ENCODE measurements at regions not wholly inside any gene's neighbourhood (a gene's known extent, or its start where the extent isn't known, plus 50 kb on each side); places are given as distances from the start of the nearest gene placed in this dataset.

DNA sequence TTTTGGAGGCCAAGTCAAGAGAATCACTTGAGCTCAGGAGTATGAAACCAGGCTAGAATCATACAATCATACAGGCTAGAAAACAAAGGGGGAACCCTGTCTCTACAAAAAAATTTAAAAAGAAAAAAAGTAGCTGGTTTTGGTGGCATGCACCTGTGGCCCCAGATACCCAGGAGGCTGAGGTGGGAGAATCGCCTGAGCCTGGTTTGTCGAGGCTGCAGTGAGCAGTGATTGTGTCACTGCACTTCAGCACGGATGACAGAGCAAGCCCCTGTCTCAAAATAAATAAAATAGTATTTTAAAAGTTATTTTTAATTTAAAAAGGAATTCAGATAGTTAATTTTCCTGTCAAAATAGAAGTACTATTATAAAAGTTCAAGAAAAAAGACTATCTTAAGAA, 369.1 kb upstream of the SLITRK5 start:
- ATAC-seq (no peak), DNase-seq (ENCODE audit: low spot score) (no peak)
- H3K27me3 Mint-ChIP-seq (ENCODE audit: low read depth): no peaks in the 10 kb centered on the region
- ChIA-PET POLR2A (no interaction called here), CTCF (no interaction called here)
- H3K27ac Mint-ChIP-seq: no peak overlapping the region
- H3K4me1 Mint-ChIP-seq: no peaks in the 10 kb centered on the region
- TF ChIP-seq, protein P1, sequence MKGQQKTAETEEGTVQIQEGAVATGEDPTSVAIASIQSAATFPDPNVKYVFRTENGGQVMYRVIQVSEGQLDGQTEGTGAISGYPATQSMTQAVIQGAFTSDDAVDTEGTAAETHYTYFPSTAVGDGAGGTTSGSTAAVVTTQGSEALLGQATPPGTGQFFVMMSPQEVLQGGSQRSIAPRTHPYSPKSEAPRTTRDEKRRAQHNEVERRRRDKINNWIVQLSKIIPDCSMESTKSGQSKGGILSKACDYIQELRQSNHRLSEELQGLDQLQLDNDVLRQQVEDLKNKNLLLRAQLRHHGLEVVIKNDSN (CRISPR knock-in tag; IDR thresholded peaks at IDR 0.05): no peak
- TF ChIP-seq, protein P2, sequence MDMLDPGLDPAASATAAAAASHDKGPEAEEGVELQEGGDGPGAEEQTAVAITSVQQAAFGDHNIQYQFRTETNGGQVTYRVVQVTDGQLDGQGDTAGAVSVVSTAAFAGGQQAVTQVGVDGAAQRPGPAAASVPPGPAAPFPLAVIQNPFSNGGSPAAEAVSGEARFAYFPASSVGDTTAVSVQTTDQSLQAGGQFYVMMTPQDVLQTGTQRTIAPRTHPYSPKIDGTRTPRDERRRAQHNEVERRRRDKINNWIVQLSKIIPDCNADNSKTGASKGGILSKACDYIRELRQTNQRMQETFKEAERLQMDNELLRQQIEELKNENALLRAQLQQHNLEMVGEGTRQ (CRISPR knock-in tag; IDR thresholded peaks at IDR 0.05): no peak
- no peak for TF ChIP-seq FOXJ3 (CRISPR knock-in tag; IDR thresholded peaks at IDR 0.05; ENCODE audit: borderline replicate concordance)
- TF ChIP-seq, protein P3, sequence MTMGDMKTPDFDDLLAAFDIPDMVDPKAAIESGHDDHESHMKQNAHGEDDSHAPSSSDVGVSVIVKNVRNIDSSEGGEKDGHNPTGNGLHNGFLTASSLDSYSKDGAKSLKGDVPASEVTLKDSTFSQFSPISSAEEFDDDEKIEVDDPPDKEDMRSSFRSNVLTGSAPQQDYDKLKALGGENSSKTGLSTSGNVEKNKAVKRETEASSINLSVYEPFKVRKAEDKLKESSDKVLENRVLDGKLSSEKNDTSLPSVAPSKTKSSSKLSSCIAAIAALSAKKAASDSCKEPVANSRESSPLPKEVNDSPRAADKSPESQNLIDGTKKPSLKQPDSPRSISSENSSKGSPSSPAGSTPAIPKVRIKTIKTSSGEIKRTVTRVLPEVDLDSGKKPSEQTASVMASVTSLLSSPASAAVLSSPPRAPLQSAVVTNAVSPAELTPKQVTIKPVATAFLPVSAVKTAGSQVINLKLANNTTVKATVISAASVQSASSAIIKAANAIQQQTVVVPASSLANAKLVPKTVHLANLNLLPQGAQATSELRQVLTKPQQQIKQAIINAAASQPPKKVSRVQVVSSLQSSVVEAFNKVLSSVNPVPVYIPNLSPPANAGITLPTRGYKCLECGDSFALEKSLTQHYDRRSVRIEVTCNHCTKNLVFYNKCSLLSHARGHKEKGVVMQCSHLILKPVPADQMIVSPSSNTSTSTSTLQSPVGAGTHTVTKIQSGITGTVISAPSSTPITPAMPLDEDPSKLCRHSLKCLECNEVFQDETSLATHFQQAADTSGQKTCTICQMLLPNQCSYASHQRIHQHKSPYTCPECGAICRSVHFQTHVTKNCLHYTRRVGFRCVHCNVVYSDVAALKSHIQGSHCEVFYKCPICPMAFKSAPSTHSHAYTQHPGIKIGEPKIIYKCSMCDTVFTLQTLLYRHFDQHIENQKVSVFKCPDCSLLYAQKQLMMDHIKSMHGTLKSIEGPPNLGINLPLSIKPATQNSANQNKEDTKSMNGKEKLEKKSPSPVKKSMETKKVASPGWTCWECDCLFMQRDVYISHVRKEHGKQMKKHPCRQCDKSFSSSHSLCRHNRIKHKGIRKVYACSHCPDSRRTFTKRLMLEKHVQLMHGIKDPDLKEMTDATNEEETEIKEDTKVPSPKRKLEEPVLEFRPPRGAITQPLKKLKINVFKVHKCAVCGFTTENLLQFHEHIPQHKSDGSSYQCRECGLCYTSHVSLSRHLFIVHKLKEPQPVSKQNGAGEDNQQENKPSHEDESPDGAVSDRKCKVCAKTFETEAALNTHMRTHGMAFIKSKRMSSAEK (CRISPR knock-in tag; IDR thresholded peaks at IDR 0.05; ENCODE audit: borderline replicate concordance): no peak
- TF ChIP-seq RELA (CRISPR knock-in tag; IDR thresholded peaks at IDR 0.05; ENCODE audit: borderline replicate concordance): no peak
- TF ChIP-seq ESRRA (CRISPR knock-in tag; IDR thresholded peaks at IDR 0.05; ENCODE audit: borderline replicate concordance): no peak
- no peak for TF ChIP-seq NR3C1 (CRISPR knock-in tag; conservative IDR thresholded peaks at IDR 0.05; ENCODE audit: low read depth)
- TF ChIP-seq, protein P4, sequence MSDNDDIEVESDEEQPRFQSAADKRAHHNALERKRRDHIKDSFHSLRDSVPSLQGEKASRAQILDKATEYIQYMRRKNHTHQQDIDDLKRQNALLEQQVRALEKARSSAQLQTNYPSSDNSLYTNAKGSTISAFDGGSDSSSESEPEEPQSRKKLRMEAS (CRISPR knock-in tag; IDR thresholded peaks at IDR 0.05): no peak
- TF ChIP-seq ZNF138 (CRISPR knock-in tag; conservative IDR thresholded peaks at IDR 0.05): no peak
- no peak for TF ChIP-seq KAT7 (CRISPR knock-in tag; IDR thresholded peaks at IDR 0.05; ENCODE audit: borderline replicate concordance)
- TF ChIP-seq, protein P5, sequence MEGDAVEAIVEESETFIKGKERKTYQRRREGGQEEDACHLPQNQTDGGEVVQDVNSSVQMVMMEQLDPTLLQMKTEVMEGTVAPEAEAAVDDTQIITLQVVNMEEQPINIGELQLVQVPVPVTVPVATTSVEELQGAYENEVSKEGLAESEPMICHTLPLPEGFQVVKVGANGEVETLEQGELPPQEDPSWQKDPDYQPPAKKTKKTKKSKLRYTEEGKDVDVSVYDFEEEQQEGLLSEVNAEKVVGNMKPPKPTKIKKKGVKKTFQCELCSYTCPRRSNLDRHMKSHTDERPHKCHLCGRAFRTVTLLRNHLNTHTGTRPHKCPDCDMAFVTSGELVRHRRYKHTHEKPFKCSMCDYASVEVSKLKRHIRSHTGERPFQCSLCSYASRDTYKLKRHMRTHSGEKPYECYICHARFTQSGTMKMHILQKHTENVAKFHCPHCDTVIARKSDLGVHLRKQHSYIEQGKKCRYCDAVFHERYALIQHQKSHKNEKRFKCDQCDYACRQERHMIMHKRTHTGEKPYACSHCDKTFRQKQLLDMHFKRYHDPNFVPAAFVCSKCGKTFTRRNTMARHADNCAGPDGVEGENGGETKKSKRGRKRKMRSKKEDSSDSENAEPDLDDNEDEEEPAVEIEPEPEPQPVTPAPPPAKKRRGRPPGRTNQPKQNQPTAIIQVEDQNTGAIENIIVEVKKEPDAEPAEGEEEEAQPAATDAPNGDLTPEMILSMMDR (IDR thresholded peaks at IDR 0.05): no peak
- TF ChIP-seq, protein P6, sequence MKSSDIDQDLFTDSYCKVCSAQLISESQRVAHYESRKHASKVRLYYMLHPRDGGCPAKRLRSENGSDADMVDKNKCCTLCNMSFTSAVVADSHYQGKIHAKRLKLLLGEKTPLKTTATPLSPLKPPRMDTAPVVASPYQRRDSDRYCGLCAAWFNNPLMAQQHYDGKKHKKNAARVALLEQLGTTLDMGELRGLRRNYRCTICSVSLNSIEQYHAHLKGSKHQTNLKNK (CRISPR knock-in tag; IDR thresholded peaks at IDR 0.05): no peak
- no peak for TF ChIP-seq NFE2L1 (CRISPR knock-in tag; IDR thresholded peaks at IDR 0.05)
- TF ChIP-seq, protein P7, sequence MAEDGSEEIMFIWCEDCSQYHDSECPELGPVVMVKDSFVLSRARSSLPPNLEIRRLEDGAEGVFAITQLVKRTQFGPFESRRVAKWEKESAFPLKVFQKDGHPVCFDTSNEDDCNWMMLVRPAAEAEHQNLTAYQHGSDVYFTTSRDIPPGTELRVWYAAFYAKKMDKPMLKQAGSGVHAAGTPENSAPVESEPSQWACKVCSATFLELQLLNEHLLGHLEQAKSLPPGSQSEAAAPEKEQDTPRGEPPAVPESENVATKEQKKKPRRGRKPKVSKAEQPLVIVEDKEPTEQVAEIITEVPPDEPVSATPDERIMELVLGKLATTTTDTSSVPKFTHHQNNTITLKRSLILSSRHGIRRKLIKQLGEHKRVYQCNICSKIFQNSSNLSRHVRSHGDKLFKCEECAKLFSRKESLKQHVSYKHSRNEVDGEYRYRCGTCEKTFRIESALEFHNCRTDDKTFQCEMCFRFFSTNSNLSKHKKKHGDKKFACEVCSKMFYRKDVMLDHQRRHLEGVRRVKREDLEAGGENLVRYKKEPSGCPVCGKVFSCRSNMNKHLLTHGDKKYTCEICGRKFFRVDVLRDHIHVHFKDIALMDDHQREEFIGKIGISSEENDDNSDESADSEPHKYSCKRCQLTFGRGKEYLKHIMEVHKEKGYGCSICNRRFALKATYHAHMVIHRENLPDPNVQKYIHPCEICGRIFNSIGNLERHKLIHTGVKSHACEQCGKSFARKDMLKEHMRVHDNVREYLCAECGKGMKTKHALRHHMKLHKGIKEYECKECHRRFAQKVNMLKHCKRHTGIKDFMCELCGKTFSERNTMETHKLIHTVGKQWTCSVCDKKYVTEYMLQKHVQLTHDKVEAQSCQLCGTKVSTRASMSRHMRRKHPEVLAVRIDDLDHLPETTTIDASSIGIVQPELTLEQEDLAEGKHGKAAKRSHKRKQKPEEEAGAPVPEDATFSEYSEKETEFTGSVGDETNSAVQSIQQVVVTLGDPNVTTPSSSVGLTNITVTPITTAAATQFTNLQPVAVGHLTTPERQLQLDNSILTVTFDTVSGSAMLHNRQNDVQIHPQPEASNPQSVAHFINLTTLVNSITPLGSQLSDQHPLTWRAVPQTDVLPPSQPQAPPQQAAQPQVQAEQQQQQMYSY (CRISPR knock-in tag; IDR thresholded peaks at IDR 0.05): no peak
- no peak for TF ChIP-seq HMGA2 (CRISPR knock-in tag; IDR thresholded peaks at IDR 0.05)
- H3K36me3 Mint-ChIP-seq: no peaks in the 10 kb centered on the region
- H3K4me3 Mint-ChIP-seq: no peak overlapping the region
- peaks cover 20% of the 10 kb centered on the region for H3K9me3 Mint-ChIP-seq

Measured in WTC11 (cell line).